Cardiac muscle cell (in vitro differentiated cells and primary cell): ENCODE measurements at regions not wholly inside any gene's neighbourhood (a gene's known extent, or its start where the extent isn't known, plus 50 kb on each side); places are given as distances from the start of the nearest gene placed in this dataset.

ENCODE experiments used
- DNase-seq, 2 donors: peaks; one replicate each; pipeline versions ENCODE4 v3.0.0 to v3.0.0-alpha.2; 2010 to 2017; ENCODE audit warnings: low read depth in 1 of 2, low spot score in 1 of 2
- H3K27ac ChIP-seq: fragments of 200-600 bp; sonication (generic); 2 replicates; pipeline ENCODE4 v1.5.1; 2016
- H3K27me3 ChIP-seq: fragments of 200-600 bp; sonication (generic); 2 replicates; pipeline ENCODE4 v1.6.0; 2016; ENCODE audit warnings: control low read depth
- H3K36me3 ChIP-seq: fragments of 200-600 bp; sonication (generic); 2 replicates; pipeline ENCODE4 v1.5.1; 2016; ENCODE audit warnings: control low read depth
- H3K4me1 ChIP-seq: fragments of 200-600 bp; sonication (generic); 2 replicates; pipeline ENCODE4 v1.8.1; 2017; ENCODE audit warnings: low read depth, mild to moderate bottlenecking, mixed run types
- H3K4me3 ChIP-seq: fragments of 200-600 bp; sonication (generic); 2 replicates; pipeline ENCODE4 v1.5.1; 2016; ENCODE audit warnings: mild to moderate bottlenecking
- H3K9me3 ChIP-seq: fragments of 200-600 bp; sonication (generic); 2 replicates; pipeline ENCODE4 v1.5.1; 2017; ENCODE audit warnings: low read depth, mild to moderate bottlenecking, control low read depth
- CTCF ChIP-seq: IDR thresholded peaks from 2 replicates; pipeline ENCODE4 v1.5.1; 2012; ENCODE audit warnings: low read depth, mild to moderate bottlenecking, low read length

- no peaks in the 10 kb centered on the region for H3K27me3 ChIP-seq
- DNase-seq: peak in 1 of 2 donors; percentile 4
- no peaks in the 10 kb centered on the region for H3K9me3 ChIP-seq
- H3K27ac ChIP-seq: no peak overlapping the region
- no peak for TF ChIP-seq CTCF
- no peak overlapping the region for H3K4me3 ChIP-seq
- H3K4me1 ChIP-seq: no peaks in the 10 kb centered on the region
- H3K36me3 ChIP-seq: no peaks in the 10 kb centered on the region
These were observed 129.0 kb upstream of the REG3G start for GRCh38 chr2:78896536-78896935.

GRCh38 chr2:78907089-78907488 is 118.4 kb upstream of the REG3G start:
- no peak overlapping the region for H3K27ac ChIP-seq
- H3K9me3 ChIP-seq: no peaks in the 10 kb centered on the region
- no peak overlapping the region for H3K4me3 ChIP-seq
- DNase-seq: no peak
- H3K27me3 ChIP-seq: no peaks in the 10 kb centered on the region
- no peaks in the 10 kb centered on the region for H3K36me3 ChIP-seq
- no peak for TF ChIP-seq CTCF
- H3K4me1 ChIP-seq: no peaks in the 10 kb centered on the region

- Histone ChIP-seq H3K9me3 (no peaks in the 10 kb centered on the region), H3K27ac (no peak overlapping the region), H3K36me3 (no peaks in the 10 kb centered on the region)
These were observed 116.5 kb upstream of the REG3G start for GRCh38 chr2:78908973-78909372.

GRCh38 chr2:78910376-78910775 is 115.1 kb upstream of the REG3G start:
- TF ChIP-seq CTCF: no peak
- Histone ChIP-seq H3K27me3 (no peaks in the 10 kb centered on the region), H3K27ac (no peak overlapping the region), H3K4me1 (no peaks in the 10 kb centered on the region), H3K36me3 (no peaks in the 10 kb centered on the region), H3K9me3 (no peaks in the 10 kb centered on the region), H3K4me3 (no peak overlapping the region)
- no peak for DNase-seq

More at GRCh38 chr2:78908973-78909372, 116.5 kb upstream of the REG3G start:
- TF ChIP-seq CTCF: no peak
- Histone ChIP-seq H3K4me3 (no peak overlapping the region), H3K27me3 (no peaks in the 10 kb centered on the region), H3K4me1 (no peaks in the 10 kb centered on the region)
- DNase-seq: no peak

- no peaks in the 10 kb centered on the region for H3K27me3 ChIP-seq
- no peaks in the 10 kb centered on the region for H3K4me1 ChIP-seq
- H3K27ac ChIP-seq: no peak overlapping the region
- no peaks in the 10 kb centered on the region for H3K36me3 ChIP-seq
- no peak for DNase-seq
- H3K9me3 ChIP-seq: no peaks in the 10 kb centered on the region
- no peak for TF ChIP-seq CTCF
- no peak overlapping the region for H3K4me3 ChIP-seq
These were observed 112.2 kb upstream of the REG3G start for GRCh38 chr2:78913257-78913656.

- DNase-seq: no peak
- TF ChIP-seq CTCF: no peak
- Histone ChIP-seq H3K4me1 (no peaks in the 10 kb centered on the region), H3K27ac (no peak overlapping the region), H3K27me3 (no peaks in the 10 kb centered on the region), H3K4me3 (no peak overlapping the region), H3K36me3 (no peaks in the 10 kb centered on the region), H3K9me3 (no peaks in the 10 kb centered on the region)
These were observed 100.2 kb upstream of the REG3G start for GRCh38 chr2:78925258-78925657.
